ENCODE measurements at regions not wholly inside any gene's neighbourhood (a gene's known extent, or its start where the extent isn't known, plus 50 kb on each side); places are given as distances from the start of the nearest gene placed in this dataset.
"Not testable (repeated sequence)": the region's sequence is repeated elsewhere in the genome, so short reads cannot be mapped to it uniquely, and the experiment has no call there.

- TF ChIP-seq CTCF (IDR thresholded peaks at IDR 0.05); POLR2AphosphoS5 (IDR thresholded peaks at IDR 0.05; ENCODE audit: low read depth, low read length); SIN3A (IDR thresholded peaks at IDR 0.05; ENCODE audit: borderline replicate concordance, insufficient read depth, low read depth, low read length); TCF7L2 (IDR thresholded peaks at IDR 0.05; ENCODE audit: low read depth, low read length): not testable (repeated sequence)
Observed at GRCh38 chr5:37909610-37910266, 69.9 kb upstream of the GDNF start.
